Endodermal cell (in vitro differentiated cells): ENCODE measurements at regions not wholly inside any gene's neighbourhood (a gene's known extent, or its start where the extent isn't known, plus 50 kb on each side); places are given as distances from the start of the nearest gene placed in this dataset.

Source experiments
- DNase-seq: peaks from one replicate; pipeline ENCODE4 v3.0.0-alpha.2; 2017
- H3K27ac ChIP-seq: 2 replicates; pipeline ENCODE4 v1.5.1; 2013; ENCODE audit warnings: mild to moderate bottlenecking, low read depth, low read length, moderate library complexity
- H3K27me3 ChIP-seq: 2 replicates; pipeline ENCODE4 v1.6.1; 2013; ENCODE audit warnings: mild to moderate bottlenecking, low read length, moderate library complexity; ENCODE audit not compliant: insufficient read depth, control insufficient read depth, poor library complexity, severe bottlenecking
- H3K36me3 ChIP-seq: 2 replicates; pipeline ENCODE4 v1.7.0; 2013; ENCODE audit warnings: mild to moderate bottlenecking, low read length, moderate library complexity; ENCODE audit not compliant: control insufficient read depth, insufficient read depth
- H3K4me1 ChIP-seq: one replicate; pipeline ENCODE4 v1.7.0; 2013; ENCODE audit warnings: low read length; ENCODE audit not compliant: control insufficient read depth, insufficient read depth
- H3K4me3 ChIP-seq: 2 replicates; pipeline ENCODE4 v1.5.1; 2013; ENCODE audit warnings: mild to moderate bottlenecking, low read length, moderate library complexity
- H3K9ac ChIP-seq: 2 replicates; pipeline ENCODE4 v1.6.1; 2013; ENCODE audit warnings: mild to moderate bottlenecking, low read length, moderate library complexity; ENCODE audit not compliant: poor library complexity, severe bottlenecking; ENCODE audit errors: extremely low read depth
- H3K9me3 ChIP-seq: 2 replicates; pipeline ENCODE4 v1.6.1; 2013; ENCODE audit warnings: mild to moderate bottlenecking, low read length, moderate library complexity; ENCODE audit not compliant: control insufficient read depth
- H3K27ac Mint-ChIP-seq: 2 replicates; pipeline ENCODE4 v1.8.0; 2020; ENCODE audit warnings: mixed read lengths
- H3K27me3 Mint-ChIP-seq: 2 replicates; pipeline ENCODE4 v1.8.0; 2021; ENCODE audit warnings: mild to moderate bottlenecking, mixed read lengths; ENCODE audit not compliant: insufficient read depth
- H3K36me3 Mint-ChIP-seq: 2 replicates; pipeline ENCODE4 v1.8.0; 2020; ENCODE audit warnings: low read depth, mixed read lengths
- H3K4me1 Mint-ChIP-seq: 2 replicates; pipeline ENCODE4 v1.8.0; 2020; ENCODE audit warnings: mixed read lengths
- H3K4me3 Mint-ChIP-seq: 2 replicates; pipeline ENCODE4 v1.8.0; 2020; ENCODE audit warnings: mild to moderate bottlenecking, moderate library complexity, mixed read lengths
- H3K9me3 Mint-ChIP-seq: 2 replicates; pipeline ENCODE4 v1.8.0; 2020; ENCODE audit warnings: mild to moderate bottlenecking, mixed read lengths
- CTCF ChIP-seq: fragments of 200-600 bp; sonication (generic); conservative IDR thresholded peaks from 2 replicates; pipeline ENCODE4 v1.5.0; 2021; ENCODE audit warnings: antibody characterized with exemption, mild to moderate bottlenecking
- WGBS, 2 experiments: methylation state at CpG; one replicate each; pipeline versions ENCODE4 v1.1.5 to v1.1.7; 2013; ENCODE audit warnings: missing lambda C conversion rate in 2 of 2, mixed read lengths in 1 of 2; ENCODE audit not compliant: insufficient coverage in 1 of 2, insufficient read length in 1 of 2; 5-methylcytosine and 5-hydroxymethylcytosine counted together

- DNase-seq = no peak
- Histone ChIP-seq H3K27me3 (no peaks in the 10 kb centered on the region), H3K27ac (no peak overlapping the region), H3K36me3 (no peaks in the 10 kb centered on the region), H3K4me1 (no peaks in the 10 kb centered on the region), H3K9me3 (no peaks in the 10 kb centered on the region), H3K9ac (no peak overlapping the region), H3K4me3 (no peak overlapping the region)
- TF ChIP-seq CTCF = no peak
- H3K4me1 Mint-ChIP-seq = peaks cover 5% of the 10 kb centered on the region
- WGBS, 2 experiments = 78 to 79% methylated on average over 2 of the region's 2 CpGs
- no peak overlapping the region for H3K27ac Mint-ChIP-seq
- H3K27me3 Mint-ChIP-seq = peaks cover 11% of the 10 kb centered on the region
- H3K36me3 Mint-ChIP-seq = no peaks in the 10 kb centered on the region
- no peak overlapping the region for H3K4me3 Mint-ChIP-seq
- H3K9me3 Mint-ChIP-seq = no peaks in the 10 kb centered on the region
Observed at GRCh38 chr2:208642125-208642779, 235.7 kb downstream of the PTH2R start.

GRCh38 chr2:208643145-208643544 lies 236.6 kb downstream of the PTH2R start:
- no peaks in the 10 kb centered on the region for H3K36me3 ChIP-seq
- WGBS, 2 experiments = 100% methylated on average over 1 of the region's 1 CpG; no CpG with 5 or more reads in 1 of the 2 experiments
- no peaks in the 10 kb centered on the region for H3K9me3 Mint-ChIP-seq

DNA sequence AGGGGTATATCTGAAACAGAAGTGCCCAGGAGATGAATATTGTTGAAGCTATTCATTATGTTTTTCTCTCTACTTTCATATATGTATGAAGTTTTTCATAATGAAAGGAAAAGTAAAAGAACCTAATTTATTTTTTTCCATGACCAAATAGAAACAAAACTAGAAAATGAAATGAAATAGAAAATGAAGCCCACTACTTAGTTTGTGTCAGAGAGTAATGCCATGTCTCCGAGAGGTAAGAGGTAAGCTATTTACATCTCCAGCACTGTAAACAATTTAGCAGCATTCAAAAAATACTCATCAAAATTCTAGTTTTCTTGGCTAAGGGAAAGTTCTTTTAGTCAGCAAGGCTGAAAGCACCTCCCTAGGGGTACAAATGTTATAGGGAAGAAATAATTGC lies 238.6 kb downstream of the PTH2R start:
- no peaks in the 10 kb centered on the region for H3K36me3 ChIP-seq
- no peak for TF ChIP-seq CTCF
- no peaks in the 10 kb centered on the region for H3K36me3 Mint-ChIP-seq
- peaks cover 2% of the 10 kb centered on the region for H3K27me3 Mint-ChIP-seq
- H3K4me1 ChIP-seq = no peaks in the 10 kb centered on the region
- WGBS, 2 experiments = 86 to 100% methylated on average over 1 of the region's 1 CpG
- H3K27ac Mint-ChIP-seq = no peak overlapping the region
- no peaks in the 10 kb centered on the region for H3K9me3 ChIP-seq
- no peak overlapping the region for H3K9ac ChIP-seq
- no peak overlapping the region for H3K4me3 Mint-ChIP-seq
- no peak overlapping the region for H3K4me3 ChIP-seq
- no peak overlapping the region for H3K27ac ChIP-seq
- H3K27me3 ChIP-seq = no peaks in the 10 kb centered on the region
- no peaks in the 10 kb centered on the region for H3K9me3 Mint-ChIP-seq
- H3K4me1 Mint-ChIP-seq = peaks cover 5% of the 10 kb centered on the region
- DNase-seq = no peak

More at GRCh38 chr2:208643145-208643544, 236.6 kb downstream of the PTH2R start:
- H3K36me3 Mint-ChIP-seq = no peaks in the 10 kb centered on the region
- H3K4me3 ChIP-seq = no peak overlapping the region
- H3K27ac Mint-ChIP-seq = no peak overlapping the region
- no peaks in the 10 kb centered on the region for H3K27me3 ChIP-seq
- H3K27me3 Mint-ChIP-seq = peaks cover 11% of the 10 kb centered on the region
- H3K27ac ChIP-seq = no peak overlapping the region
- H3K4me3 Mint-ChIP-seq = no peak overlapping the region
- peaks cover 5% of the 10 kb centered on the region for H3K4me1 Mint-ChIP-seq
- no peak for DNase-seq
- H3K4me1 ChIP-seq = no peaks in the 10 kb centered on the region
- H3K9ac ChIP-seq = no peak overlapping the region
- no peak for TF ChIP-seq CTCF
- no peaks in the 10 kb centered on the region for H3K9me3 ChIP-seq
